ENCODE measurements at regions not wholly inside any gene's neighbourhood (a gene's known extent, or its start where the extent isn't known, plus 50 kb on each side); places are given as distances from the start of the nearest gene placed in this dataset.

GRCh38 chr9:19732441-19732951, 56.3 kb downstream of the SLC24A2 start:
- 35% methylated on average over 5 of the region's 5 CpGs for WGBS (ENCODE audit: insufficient coverage, insufficient replicate concordance, low lambda C conversion rate, missing lambda C conversion rate)
- H3K4me1 ChIP-seq (ENCODE audit: control insufficient read depth, insufficient read depth, low read length): no peaks in the 10 kb centered on the region
- H2AFZ ChIP-seq (ENCODE audit: control insufficient read depth, low read depth, low read length): no peak overlapping the region
- BruUV-seq (replicated peaks): no TSS peak
- H3K36me3 ChIP-seq (ENCODE audit: control insufficient read depth in 2 of 2, insufficient read depth in 2 of 2, low read length in 1 of 2): no peaks in the 10 kb centered on the region
- POLR2A ChIA-PET: no interaction called here
- CTCF ChIA-PET: no interaction called here
- ATAC-seq (no peak), DNase-seq (ENCODE audit: low read depth, low spot score) (no peak), FAIRE-seq (no peak)
- H3K79me2 ChIP-seq (ENCODE audit: control insufficient read depth, insufficient read depth, low read length): no peaks in the 10 kb centered on the region
- H3K4me3 ChIP-seq: no peak overlapping the region
- SMC1A ChIA-PET (ENCODE audit: uncharacterized antibody, unreplicated experiment): interaction anchor here (0.6 kb wide), 1 partner anchor 41 kb away, joined by 3 read pairs; no protein-coding TSS in a partner anchor
- RAD21 ChIA-PET (ENCODE audit: unreplicated experiment): no interaction called here
- H3K4me2 ChIP-seq (ENCODE audit: control insufficient read depth, insufficient read depth): no peak overlapping the region
- intact Hi-C loops (cut with micrococcal nuclease; ENCODE audit: unreplicated experiment) (no loop called here), in situ Hi-C loops (cut with MboI) (no loop called here)
- H3K9me3 ChIP-seq (replicated peaks; ENCODE audit: control insufficient read depth, insufficient read depth, low read length): no peaks in the 10 kb centered on the region
- no peak overlapping the region for H3K27ac ChIP-seq (ENCODE audit: control insufficient read depth, insufficient read depth)
- no peak overlapping the region for H3K9ac ChIP-seq (ENCODE audit: control insufficient read depth, insufficient read depth, low read length)
- H3K27me3 ChIP-seq (replicated peaks in 1 of 2; ENCODE audit: control insufficient read depth in 2 of 2, insufficient read depth in 2 of 2, low read length in 1 of 2): no peaks in the 10 kb centered on the region
- H4K20me1 ChIP-seq (ENCODE audit: control insufficient read depth, insufficient read depth): no peaks in the 10 kb centered on the region
- TF ChIP-seq MYB (IDR thresholded peaks at IDR 0.05; ENCODE audit: borderline replicate concordance, low read depth, low read length) (no peak), HCFC1 (IDR thresholded peaks at IDR 0.05; ENCODE audit: low read length) (no peak), MEF2A (IDR thresholded peaks at IDR 0.05; ENCODE audit: insufficient read depth, low read depth, low read length) (no peak), ZBTB33 (IDR thresholded peaks at IDR 0.05) (no peak), RELB (IDR thresholded peaks at IDR 0.05; ENCODE audit: low read depth) (no peak), NFIC (IDR thresholded peaks at IDR 0.05; ENCODE audit: low read depth, low read length) (no peak), RAD51 (IDR thresholded peaks at IDR 0.05) (no peak), CREM (IDR thresholded peaks at IDR 0.05; ENCODE audit: low read depth) (no peak), RFX5 (IDR thresholded peaks at IDR 0.05; ENCODE audit: low read depth, low read length) (no peak), NR2C1 (IDR thresholded peaks at IDR 0.05) (no peak), FOS (IDR thresholded peaks at IDR 0.05; ENCODE audit: borderline replicate concordance, extremely low read depth, insufficient read length) (no peak), ZBTB11 (CRISPR knock-in tag; IDR thresholded peaks at IDR 0.05) (no peak)
- TF ChIP-seq, protein P1, sequence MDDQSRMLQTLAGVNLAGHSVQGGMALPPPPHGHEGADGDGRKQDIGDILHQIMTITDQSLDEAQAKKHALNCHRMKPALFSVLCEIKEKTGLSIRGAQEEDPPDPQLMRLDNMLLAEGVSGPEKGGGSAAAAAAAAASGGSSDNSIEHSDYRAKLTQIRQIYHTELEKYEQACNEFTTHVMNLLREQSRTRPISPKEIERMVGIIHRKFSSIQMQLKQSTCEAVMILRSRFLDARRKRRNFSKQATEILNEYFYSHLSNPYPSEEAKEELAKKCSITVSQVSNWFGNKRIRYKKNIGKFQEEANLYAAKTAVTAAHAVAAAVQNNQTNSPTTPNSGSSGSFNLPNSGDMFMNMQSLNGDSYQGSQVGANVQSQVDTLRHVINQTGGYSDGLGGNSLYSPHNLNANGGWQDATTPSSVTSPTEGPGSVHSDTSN (IDR thresholded peaks at IDR 0.05; ENCODE audit: insufficient replicate concordance, low read depth, low read length): no peak
- TF ChIP-seq, protein P2, sequence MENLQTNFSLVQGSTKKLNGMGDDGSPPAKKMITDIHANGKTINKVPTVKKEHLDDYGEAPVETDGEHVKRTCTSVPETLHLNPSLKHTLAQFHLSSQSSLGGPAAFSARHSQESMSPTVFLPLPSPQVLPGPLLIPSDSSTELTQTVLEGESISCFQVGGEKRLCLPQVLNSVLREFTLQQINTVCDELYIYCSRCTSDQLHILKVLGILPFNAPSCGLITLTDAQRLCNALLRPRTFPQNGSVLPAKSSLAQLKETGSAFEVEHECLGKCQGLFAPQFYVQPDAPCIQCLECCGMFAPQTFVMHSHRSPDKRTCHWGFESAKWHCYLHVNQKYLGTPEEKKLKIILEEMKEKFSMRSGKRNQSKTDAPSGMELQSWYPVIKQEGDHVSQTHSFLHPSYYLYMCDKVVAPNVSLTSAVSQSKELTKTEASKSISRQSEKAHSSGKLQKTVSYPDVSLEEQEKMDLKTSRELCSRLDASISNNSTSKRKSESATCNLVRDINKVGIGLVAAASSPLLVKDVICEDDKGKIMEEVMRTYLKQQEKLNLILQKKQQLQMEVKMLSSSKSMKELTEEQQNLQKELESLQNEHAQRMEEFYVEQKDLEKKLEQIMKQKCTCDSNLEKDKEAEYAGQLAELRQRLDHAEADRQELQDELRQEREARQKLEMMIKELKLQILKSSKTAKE (IDR thresholded peaks at IDR 0.05; ENCODE audit: low read depth, poor library complexity, severe bottlenecking): no peak
